Inflammatory macrophage (primary cell): ENCODE measurements at regions not wholly inside any gene's neighbourhood (a gene's known extent, or its start where the extent isn't known, plus 50 kb on each side); places are given as distances from the start of the nearest gene placed in this dataset.

Source experiments
- DNase-seq, 2 donors: peaks; one replicate each; pipeline ENCODE4 v3.0.0-alpha.2; 2020 to 2022

DNA sequence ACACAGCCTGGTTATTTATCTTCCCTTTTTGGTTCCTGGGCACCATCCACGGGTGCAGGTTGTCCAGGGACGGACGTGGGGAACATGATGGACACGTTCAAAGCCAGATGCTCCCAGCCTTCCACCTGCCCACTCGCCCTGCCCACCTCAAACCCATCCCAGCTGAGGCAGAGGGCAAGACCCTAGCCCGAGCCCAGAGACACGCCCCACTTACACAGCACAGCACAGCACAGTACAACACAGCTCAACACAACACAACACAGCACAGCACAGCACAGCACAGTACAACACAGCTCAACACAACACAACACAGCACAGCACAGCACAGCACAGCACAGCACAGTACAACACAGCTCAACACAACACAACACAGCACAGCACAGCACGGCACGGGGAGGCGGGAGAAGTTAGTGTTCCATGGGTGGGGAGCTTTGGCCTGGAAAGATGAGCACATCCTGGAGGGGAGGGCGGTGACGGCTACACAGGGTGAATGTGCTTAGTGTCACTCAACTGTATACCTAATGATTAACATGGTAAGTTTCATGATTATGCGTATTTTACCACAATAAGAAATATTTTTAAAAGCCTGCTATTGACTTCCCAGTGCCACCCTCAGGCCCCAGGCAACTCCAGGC lies 1507.5 kb downstream of the BRD1 start:
- no peak for DNase-seq

- no peak for DNase-seq
These were observed 1508.2 kb downstream of the BRD1 start for GRCh38 chr22:48319321-48320047.

DNA sequence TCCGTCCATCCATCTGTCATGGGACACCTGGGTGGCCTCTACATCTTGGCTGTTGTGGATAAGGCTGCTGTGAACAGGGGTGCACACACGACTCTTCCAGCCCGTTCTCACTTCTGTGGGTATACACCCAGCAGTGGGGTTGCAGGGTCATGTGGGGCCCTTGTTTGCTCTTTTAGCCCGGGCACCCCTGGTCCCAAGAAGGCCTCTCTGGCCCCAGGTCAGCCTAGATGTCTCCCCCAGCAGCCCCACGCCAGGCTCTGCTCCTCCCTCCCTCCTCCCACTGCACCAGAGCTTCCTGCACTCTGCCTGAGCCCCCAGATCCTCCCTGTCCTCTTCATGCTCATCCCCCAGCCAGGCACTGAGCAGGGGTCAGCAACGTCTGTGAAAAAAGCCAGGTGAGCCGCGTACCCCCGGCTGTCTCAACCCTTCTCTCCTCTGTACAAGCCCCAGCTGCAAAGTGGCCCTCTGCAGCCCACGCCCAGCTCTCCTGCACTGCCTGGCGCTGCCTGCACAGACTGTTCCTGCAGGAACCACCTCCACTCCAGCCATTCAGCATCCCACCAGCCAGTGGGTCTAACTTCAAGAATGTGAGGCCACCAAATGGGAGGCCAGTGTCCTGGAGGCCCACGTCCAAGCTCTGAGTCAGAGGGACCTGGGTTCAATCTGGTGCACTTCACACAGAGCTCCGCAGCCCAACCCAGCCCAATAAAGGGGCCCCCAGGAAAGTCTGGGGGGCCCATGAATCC lies 1508.9 kb downstream of the BRD1 start:
- no peak for DNase-seq

GRCh38 chr22:48318173-48318572 lies 1509.5 kb downstream of the BRD1 start:
- no peak for DNase-seq

DNA sequence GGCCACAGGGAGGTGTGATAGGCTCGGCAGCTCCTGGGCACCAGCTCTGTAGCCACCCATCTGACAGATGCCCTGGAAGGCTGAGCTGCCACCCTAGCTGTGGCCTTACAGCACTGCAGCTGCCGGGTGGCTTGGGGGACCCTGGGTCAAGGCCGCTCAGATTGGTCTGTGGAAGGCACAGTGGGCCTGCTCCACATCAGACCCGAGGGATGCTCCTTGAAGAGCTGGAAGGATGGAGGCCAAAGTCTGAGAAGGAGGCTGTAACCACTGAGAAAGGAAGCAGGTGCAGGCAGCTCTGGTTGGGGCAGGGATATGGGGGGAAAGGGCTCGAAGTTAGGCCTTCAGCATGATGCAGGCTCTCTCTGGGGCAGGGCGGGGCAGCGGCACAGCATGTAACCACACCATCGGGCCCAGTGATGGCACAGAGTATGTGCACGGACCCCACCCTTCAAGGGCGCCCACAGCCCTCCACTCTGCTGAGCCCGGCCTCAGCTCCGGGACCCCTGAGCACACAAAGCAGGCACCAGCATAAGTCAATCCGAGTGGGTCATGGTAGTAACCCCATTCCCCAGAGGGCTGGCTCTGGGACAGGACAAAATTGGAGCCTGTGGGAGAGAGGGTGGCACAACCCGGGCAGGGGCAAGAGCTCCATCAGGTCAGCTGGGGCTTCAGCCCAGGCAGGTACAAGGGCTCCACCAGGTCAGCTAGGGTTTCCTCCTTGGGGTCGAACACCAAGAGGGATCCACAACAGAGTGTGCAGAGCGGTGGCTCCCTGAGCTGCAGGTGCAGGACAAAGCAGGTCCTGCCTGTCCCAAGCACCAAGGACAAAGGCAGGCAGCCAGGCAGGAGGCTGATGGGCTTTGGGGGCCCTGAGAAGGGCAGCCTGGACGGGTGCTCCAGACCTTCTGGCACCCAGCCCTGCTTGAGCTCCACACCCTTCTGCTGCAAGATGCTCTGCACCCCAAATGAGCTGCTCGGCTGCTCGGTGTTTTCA lies 1511.1 kb downstream of the BRD1 start:
- no peak for DNase-seq

DNA sequence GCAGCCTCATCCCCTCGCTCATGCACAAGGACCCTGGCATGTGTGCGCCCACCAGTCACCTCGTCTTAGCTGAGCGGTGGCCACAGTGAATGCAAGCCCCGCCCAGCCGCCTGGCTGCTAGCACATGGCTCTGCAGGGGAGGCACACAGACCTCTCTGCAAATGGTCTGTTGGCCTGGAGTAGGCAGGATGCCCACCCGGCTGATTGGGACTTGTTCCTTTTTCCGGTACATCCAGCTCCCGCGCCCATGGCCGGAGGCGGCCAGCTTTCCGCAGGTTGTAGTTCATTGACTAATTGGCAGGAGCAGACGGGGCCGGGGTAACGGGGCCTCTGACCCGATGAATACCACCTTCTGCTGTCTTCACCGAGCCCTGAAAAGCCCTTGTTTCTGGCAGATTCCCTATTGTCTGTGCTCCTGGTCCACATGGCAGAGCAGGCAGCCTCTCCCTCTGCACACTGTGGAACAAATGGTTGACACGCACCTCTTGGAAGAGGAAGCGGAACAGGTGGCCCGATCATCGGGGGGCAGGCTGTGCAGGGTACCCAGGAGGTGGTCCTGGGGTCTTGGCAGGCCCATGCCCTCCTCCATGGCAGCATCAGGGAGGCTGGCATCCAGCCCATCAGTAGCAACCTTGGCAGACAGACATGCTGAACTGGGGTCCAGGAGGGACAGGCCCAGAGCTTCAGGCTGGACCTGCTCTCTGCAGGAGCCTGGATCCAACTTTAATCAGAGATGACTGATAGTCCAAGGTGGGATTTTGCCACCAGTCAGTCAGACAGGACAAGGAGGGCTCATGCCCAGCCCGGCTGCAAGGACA lies 1512.0 kb downstream of the BRD1 start:
- DNase-seq = no peak

- DNase-seq = no peak
These were observed 1513.6 kb downstream of the BRD1 start for GRCh38 chr22:48314073-48314472.

- no peak for DNase-seq
These were observed 1514.4 kb downstream of the BRD1 start for GRCh38 chr22:48313175-48313830.

- DNase-seq = no peak
These were observed 1516.9 kb downstream of the BRD1 start for GRCh38 chr22:48310740-48311139.

- no peak for DNase-seq
These were observed 1517.4 kb downstream of the BRD1 start for GRCh38 chr22:48310289-48310688.

DNA sequence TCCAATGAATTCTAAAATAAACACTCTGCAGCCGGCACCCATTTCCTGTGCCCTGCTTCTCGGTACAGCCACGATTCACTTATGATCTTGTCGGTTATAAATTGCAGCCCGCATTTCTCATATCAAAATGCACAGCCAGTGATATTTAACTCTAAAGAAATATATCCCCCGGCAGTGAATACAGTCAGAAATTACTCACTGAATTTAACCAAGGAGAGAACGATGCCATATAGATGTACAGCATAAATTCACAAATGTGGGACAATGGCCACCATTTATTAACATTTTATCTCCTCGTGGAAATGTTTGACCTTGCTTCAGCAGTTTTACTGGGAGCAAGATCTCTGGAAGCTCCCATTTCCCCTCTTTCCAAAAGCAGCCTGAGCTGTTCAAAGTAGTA lies 1517.8 kb downstream of the BRD1 start:
- no peak for DNase-seq

DNA sequence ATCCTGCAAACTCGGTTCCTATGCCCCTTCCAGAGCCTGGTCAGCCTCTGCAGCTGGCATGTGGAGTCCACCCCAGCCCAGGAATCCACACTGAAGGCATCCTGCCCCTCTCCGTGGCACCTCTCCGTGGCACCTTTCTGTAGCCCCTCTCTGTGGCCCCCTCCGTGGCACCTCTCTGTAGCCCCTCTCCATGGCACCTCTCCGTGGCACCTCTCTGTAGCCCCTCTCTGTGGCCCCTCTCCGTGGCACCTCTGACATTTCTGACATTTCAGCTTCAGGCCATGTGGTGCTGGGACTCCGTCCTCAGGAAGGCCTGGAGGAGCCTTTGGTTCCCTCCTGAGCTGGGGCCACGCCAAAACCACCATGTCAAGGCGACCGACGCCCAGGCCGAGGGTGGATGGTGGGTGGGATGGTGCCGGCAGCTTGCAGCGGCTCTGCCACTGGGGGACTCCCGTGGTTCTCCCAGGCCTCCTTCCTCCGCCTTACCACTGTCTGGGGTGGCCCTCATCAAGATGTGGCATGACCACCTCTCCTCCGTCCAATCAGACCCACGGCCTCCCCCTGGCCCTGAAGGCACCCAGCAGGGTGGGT lies 1518.5 kb downstream of the BRD1 start:
- DNase-seq = no peak

- DNase-seq = no peak
These were observed 1519.7 kb downstream of the BRD1 start for GRCh38 chr22:48307931-48308330.

DNA sequence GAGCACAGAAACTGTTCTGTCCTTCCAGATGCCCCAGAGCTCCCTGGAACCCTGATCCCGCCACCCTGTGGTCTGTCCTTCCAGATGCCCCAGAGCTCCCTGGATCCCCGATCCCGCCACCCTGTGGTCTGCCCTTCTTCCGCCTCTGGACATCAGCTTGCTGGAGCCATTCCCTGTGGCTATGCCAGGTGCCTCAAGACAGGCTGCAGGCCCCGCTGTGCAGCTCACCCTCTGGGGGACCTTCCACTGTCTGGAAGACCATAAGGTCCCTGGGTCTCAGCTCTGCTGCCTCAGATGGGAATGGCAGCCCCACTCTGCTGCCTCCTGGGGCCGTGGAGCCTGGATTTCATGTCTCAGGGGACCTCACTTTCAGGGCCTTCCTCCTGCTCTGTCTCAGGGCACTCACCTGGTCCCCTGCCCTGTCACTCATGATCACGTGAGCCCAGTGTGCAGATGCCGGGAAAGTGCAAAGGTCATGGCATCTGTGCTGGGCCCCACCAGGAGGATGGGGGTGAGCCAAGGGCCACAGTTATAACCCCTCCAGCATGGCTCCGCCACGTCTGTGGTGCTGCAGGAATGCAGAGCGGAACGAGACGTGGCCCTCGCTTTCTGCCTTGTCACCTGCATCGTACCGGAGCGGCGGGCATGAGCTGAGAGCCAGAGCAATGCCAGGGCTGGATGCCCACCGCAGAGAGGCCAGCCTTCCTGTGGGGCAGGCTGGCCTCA lies 1520.7 kb downstream of the BRD1 start:
- DNase-seq = no peak

DNA sequence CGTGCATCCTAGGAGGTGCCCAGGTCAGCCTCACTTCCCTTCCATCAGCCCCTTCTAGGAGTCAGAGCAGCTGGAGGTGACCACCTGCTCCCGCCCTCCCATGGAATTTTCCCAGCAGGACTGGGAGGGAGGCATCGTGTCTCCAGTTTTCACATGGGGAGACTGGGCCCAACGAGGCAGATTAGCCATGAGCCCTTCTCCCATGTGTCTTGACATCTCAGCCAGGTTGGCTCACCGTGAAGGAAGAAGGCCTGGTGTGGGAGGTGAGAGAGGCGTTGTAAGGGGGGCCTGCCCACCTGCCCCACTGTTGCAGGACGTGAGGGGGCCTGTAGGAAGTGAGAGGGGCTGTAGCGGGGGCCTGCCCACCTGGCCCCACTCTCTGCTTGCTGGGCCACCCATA lies 1521.4 kb downstream of the BRD1 start:
- DNase-seq = no peak

DNA sequence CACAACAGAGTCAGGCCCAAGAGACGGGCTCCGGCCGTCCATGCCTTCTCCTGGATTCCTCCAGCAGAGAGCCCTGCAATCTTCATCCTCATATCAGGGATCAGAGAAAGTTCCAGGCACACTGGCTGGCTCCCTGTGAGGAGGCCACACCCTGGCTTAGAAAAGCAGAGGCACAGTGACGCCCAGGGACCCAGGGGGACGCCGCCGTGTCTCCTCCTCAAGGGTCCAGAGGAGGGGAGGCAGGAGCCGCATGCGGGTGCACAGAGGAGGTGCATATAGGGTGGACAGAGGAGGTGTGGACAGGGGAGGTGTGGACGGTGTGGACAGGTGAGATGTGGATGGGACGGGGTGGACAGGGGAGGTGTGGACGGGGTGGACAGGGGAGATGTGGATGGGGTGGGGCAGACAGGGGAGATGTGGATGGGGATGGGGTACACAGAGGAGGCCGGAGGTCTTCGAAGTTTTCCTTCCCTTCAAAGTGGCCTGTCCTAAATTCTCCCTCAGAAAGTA lies 1521.9 kb downstream of the BRD1 start:
- DNase-seq = no peak

- no peak for DNase-seq
These were observed 1524.3 kb downstream of the BRD1 start for GRCh38 chr22:48303369-48303725.

GRCh38 chr22:48302657-48303368 lies 1524.9 kb downstream of the BRD1 start:
- no peak for DNase-seq

DNA sequence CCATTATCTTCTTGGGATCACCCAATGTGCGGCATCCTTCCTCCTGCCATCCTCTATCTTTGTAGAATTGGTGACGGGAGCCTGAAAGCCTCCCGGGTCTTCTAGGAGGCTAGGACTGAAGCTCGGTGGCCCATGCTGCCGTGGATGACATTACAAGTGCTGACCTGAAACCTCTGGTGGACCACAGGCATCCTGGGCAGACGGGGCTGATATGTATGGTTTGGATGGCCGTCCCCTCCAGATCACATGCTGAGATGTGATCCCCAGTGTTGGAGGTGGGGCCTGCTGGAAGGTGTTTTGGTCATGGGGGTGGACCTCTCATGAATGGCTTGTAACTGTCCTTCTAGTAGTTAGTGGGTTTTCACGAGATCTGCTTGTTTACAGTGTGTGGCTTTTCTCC lies 1525.8 kb downstream of the BRD1 start:
- DNase-seq = no peak
